IMR-90 (cell line): ENCODE measurements at regions not wholly inside any gene's neighbourhood (a gene's known extent, or its start where the extent isn't known, plus 50 kb on each side); places are given as distances from the start of the nearest gene placed in this dataset.

ENCODE experiments used
- ATAC-seq: fragments of 200-7000 bp; cut with Tn5 transposase; 2 replicates; pipeline ENCODE4 v1.9.1; 2020; ENCODE audit warnings: low read depth, mild to moderate bottlenecking, moderate library complexity
- BruUV-seq: library from RNA; stranded (reverse); fragments of 400-500 nt; replicated peaks from 2 replicates; lab custom pipeline; 2021; lab: Mats Ljungman, UMichigan
- CTCF ChIA-PET: fragments of 300-600 bp; formaldehyde crosslinking; extraction: SDS; loops from one replicate; lab custom pipeline; 2021; ENCODE audit warnings: antibody characterized with exemption; lab: Yijun Ruan, JAX
- POLR2A ChIA-PET: fragments of 300-600 bp; sonication (Branson Sonifier 250); formaldehyde crosslinking; loops from one replicate; lab custom pipeline; 2022; ENCODE audit warnings: antibody characterized with exemption; ENCODE audit not compliant: unreplicated experiment; lab: Charles Lee
- DNase-seq: peaks from one replicate; pipeline ENCODE4 v3.0.0; 2013
- H2AFZ ChIP-seq: replicated peaks from 2 replicates; pipeline ENCODE3; 2013; ENCODE audit warnings: low read length, mild to moderate bottlenecking; ENCODE audit not compliant: poor library complexity
- H2AK5ac ChIP-seq: 2 replicates; pipeline ENCODE4 v1.6.1; 2013; ENCODE audit warnings: low read depth, low read length, inconsistent platforms
- H2AK9ac ChIP-seq: replicated peaks from 2 replicates; pipeline ENCODE3; 2013; ENCODE audit warnings: mild to moderate bottlenecking, low read depth, low read length, moderate library complexity; ENCODE audit not compliant: poor library complexity
- H2BK120ac ChIP-seq: 2 replicates; pipeline ENCODE4 v1.6.1; 2013; ENCODE audit warnings: low read depth, low read length, inconsistent platforms
- H2BK15ac ChIP-seq: 3 replicates; pipeline ENCODE4 v1.6.1; 2013; ENCODE audit warnings: low read depth, low read length, inconsistent platforms
- H2BK20ac ChIP-seq: 2 replicates; pipeline ENCODE4 v1.6.1; 2013; ENCODE audit warnings: low read depth, mild to moderate bottlenecking, inconsistent platforms, low read length, moderate library complexity
- H2BK5ac ChIP-seq: 2 replicates; pipeline ENCODE4 v1.6.1; 2013; ENCODE audit warnings: mild to moderate bottlenecking, low read depth, low read length, inconsistent platforms; ENCODE audit not compliant: poor library complexity, severe bottlenecking
- H3K14ac ChIP-seq: replicated peaks from 2 replicates; pipeline ENCODE4 v1.6.1; 2013; ENCODE audit warnings: low read depth, low read length, inconsistent platforms
- H3K18ac ChIP-seq: 2 replicates; pipeline ENCODE4 v1.6.1; 2013; ENCODE audit warnings: low read depth, low read length, control low read depth
- H3K23ac ChIP-seq: 2 replicates; pipeline ENCODE4 v1.6.1; 2013; ENCODE audit warnings: low read depth, low read length, inconsistent platforms
- H3K27ac ChIP-seq: 2 replicates; pipeline ENCODE4 v1.5.1; 2013; ENCODE audit warnings: mild to moderate bottlenecking, control low read depth, low read length; ENCODE audit not compliant: insufficient read depth
- H3K27me3 ChIP-seq: 2 replicates; pipeline ENCODE4 v1.6.1; 2013; ENCODE audit warnings: low read length; ENCODE audit not compliant: control insufficient read depth, insufficient read depth
- H3K36me3 ChIP-seq: 2 replicates; pipeline ENCODE4 v1.6.1; 2013; ENCODE audit warnings: low read length, mixed read lengths; ENCODE audit not compliant: control insufficient read depth, insufficient read depth
- H3K4ac ChIP-seq: 2 replicates; pipeline ENCODE4 v1.6.1; 2013; ENCODE audit warnings: low read depth, low read length, inconsistent platforms
- H3K4me1 ChIP-seq: 2 replicates; pipeline ENCODE4 v1.6.1; 2013; ENCODE audit warnings: low read length, mixed read lengths; ENCODE audit not compliant: control insufficient read depth, insufficient read depth
- H3K4me2 ChIP-seq: 2 replicates; pipeline ENCODE4 v1.6.1; 2013; ENCODE audit warnings: low read depth, mild to moderate bottlenecking, control low read depth, low read length, moderate library complexity
- H3K4me3 ChIP-seq: 2 replicates; pipeline ENCODE4 v1.5.1; 2013; ENCODE audit warnings: low read depth, mild to moderate bottlenecking, control low read depth, low read length, moderate library complexity; ENCODE audit not compliant: insufficient read depth
- H3K56ac ChIP-seq: 2 replicates; pipeline ENCODE4 v1.6.1; 2013; ENCODE audit warnings: low read length, inconsistent platforms; ENCODE audit not compliant: insufficient read depth; ENCODE audit errors: extremely low read depth
- H3K79me1 ChIP-seq, 2 experiments: 2 replicates each; pipeline ENCODE4 v1.6.1; 2013; ENCODE audit warnings: low read length in 2 of 2, inconsistent platforms in 1 of 2, low read depth in 1 of 2
- H3K9ac ChIP-seq: 2 replicates; pipeline ENCODE4 v1.6.1; 2013; ENCODE audit warnings: low read depth, low read length, control low read depth
- H3K9me1 ChIP-seq: 2 replicates; pipeline ENCODE4 v1.6.1; 2013; ENCODE audit warnings: low read length, inconsistent platforms; ENCODE audit not compliant: insufficient read depth
- H3K9me3 ChIP-seq: 2 replicates; pipeline ENCODE4 v1.6.1; 2013; ENCODE audit warnings: low read length; ENCODE audit not compliant: control insufficient read depth, insufficient read depth
- H4K20me1 ChIP-seq: 2 replicates; pipeline ENCODE4 v1.6.1; 2013; ENCODE audit warnings: low read length, inconsistent platforms; ENCODE audit not compliant: insufficient read depth
- H4K5ac ChIP-seq: 2 replicates; pipeline ENCODE4 v1.6.1; 2013; ENCODE audit warnings: mild to moderate bottlenecking, low read depth, low read length, control low read depth
- H4K8ac ChIP-seq, 2 experiments: 2 replicates each; pipeline ENCODE4 v1.6.1; 2013; ENCODE audit warnings: low read depth in 2 of 2, low read length in 2 of 2, control low read depth in 1 of 2, inconsistent platforms in 1 of 2
- H4K91ac ChIP-seq: 2 replicates; pipeline ENCODE4 v1.6.1; 2013; ENCODE audit warnings: low read depth, low read length, inconsistent platforms; ENCODE audit not compliant: insufficient read depth
- FOS ChIP-seq: fragments of 150-350 bp; IDR thresholded peaks from 2 replicates; pipeline ENCODE4 v1.6.1; 2016; ENCODE audit warnings: low read depth, low read length
- WGBS, 2 experiments: methylation state at CpG; one replicate each; pipeline versions ENCODE4 v1.1.5 to v1.1.7; 2013; ENCODE audit warnings: missing lambda C conversion rate in 2 of 2; ENCODE audit not compliant: insufficient read length in 1 of 2; ENCODE audit errors: extremely low coverage in 2 of 2; 5-methylcytosine and 5-hydroxymethylcytosine counted together
- dilution Hi-C: fragments of 300-500 bp; cut with HindIII; formaldehyde crosslinking; loops from one replicate; pipeline ENCODE4 v1.14.3; 2018; ENCODE audit warnings: low sequenced_read_pairs; ENCODE audit not compliant: unreplicated experiment
- in situ Hi-C: fragments of 300-500 bp; cut with MboI; formaldehyde crosslinking; loops from 3 replicates; pipeline ENCODE4 v1.14.3; 2019; ENCODE audit warnings: low sequenced_read_pairs, inconsistent platforms, mixed read lengths
- intact Hi-C: fragments of 100-400 bp; cut with micrococcal nuclease; formaldehyde crosslinking; loops from 2 replicates; pipeline ENCODE4 v1.10.0; 2022

- Histone ChIP-seq H3K4me3 (no peak overlapping the region), H4K8ac (no peak overlapping the region), H2AK9ac (no peak overlapping the region), H3K36me3 (no peaks in the 10 kb centered on the region), H3K79me1 (no peaks in the 10 kb centered on the region), H3K4me1 (no peaks in the 10 kb centered on the region), H3K9me1 (no peaks in the 10 kb centered on the region), H2BK5ac (no peak overlapping the region), H3K9me3 (no peaks in the 10 kb centered on the region), H4K91ac (no peak overlapping the region), H3K4ac (no peak overlapping the region), H3K18ac (no peak overlapping the region), H3K27ac (no peak overlapping the region), H4K20me1 (no peaks in the 10 kb centered on the region), H3K4me2 (no peak overlapping the region), H4K5ac (no peak overlapping the region), H3K56ac (no peak overlapping the region), H3K23ac (no peak overlapping the region), H2AK5ac (no peak overlapping the region), H2BK15ac (no peak overlapping the region), H2BK20ac (no peak overlapping the region), H3K14ac (no peak overlapping the region), H3K27me3 (no peaks in the 10 kb centered on the region; the same call in 1 of the 2 replicates), H2AFZ (no peak overlapping the region), H3K9ac (no peak overlapping the region), H2BK120ac (no peak overlapping the region)
- CTCF ChIA-PET = interaction anchor here (0.6 to 1.2 kb wide), 4 partner anchors 35 to 1505 kb away, joined by 3 to 4 read pairs (median 4); no protein-coding TSS in a partner anchor
- dilution Hi-C loops (no loop called here), in situ Hi-C loops (no loop called here), intact Hi-C loops (no loop called here)
- BruUV-seq = no TSS peak
- no peak for TF ChIP-seq FOS
- POLR2A ChIA-PET = no interaction called here
- DNase-seq = no peak
- WGBS, 2 experiments = 75% methylated on average over 2 of the region's 4 CpGs; no CpG with 5 or more reads in 1 of the 2 experiments
- no peak for ATAC-seq
Observed at GRCh38 chr12:91574975-91575374, 392.4 kb upstream of the DCN start.
